Right atrium auricular region (tissue), 2 donors: ENCODE measurements at regions not wholly inside any gene's neighbourhood (a gene's known extent, or its start where the extent isn't known, plus 50 kb on each side); places are given as distances from the start of the nearest gene placed in this dataset.

Experiments
- DNase-seq: peaks from one replicate; pipeline ENCODE4 v3.0.0-alpha.2; 2019; ENCODE audit warnings: low spot score
- H3K27ac ChIP-seq, 2 donors: fragments of 200-600 bp; sonication (generic); 1 replicate in 1 of 2; 2 replicates in 1 of 2; pipeline ENCODE4 v1.5.1; 2016 to 2019
- H3K27me3 ChIP-seq, 2 donors: fragments of 200-600 bp; sonication (generic); one replicate each; pipeline versions ENCODE4 v1.5.1 to v1.6.0; 2017 to 2019
- H3K36me3 ChIP-seq: fragments of 200-600 bp; sonication (generic); one replicate; pipeline ENCODE4 v1.5.1; 2016
- H3K4me1 ChIP-seq, 2 donors: fragments of 200-600 bp; sonication (generic); one replicate each; pipeline versions ENCODE4 v1.5.1 to v1.6.0; 2017 to 2019
- H3K4me3 ChIP-seq, 2 donors: fragments of 200-600 bp; sonication (generic); 1 replicate in 1 of 2; 2 replicates in 1 of 2; pipeline ENCODE4 v1.5.1; 2017 to 2019; ENCODE audit warnings: mild to moderate bottlenecking in 1 of 2, moderate library complexity in 1 of 2
- H3K9me3 ChIP-seq, 2 donors: fragments of 200-600 bp; sonication (generic); one replicate each; pipeline ENCODE4 v1.5.1; 2019
- CTCF ChIP-seq, 2 donors: fragments of 200-600 bp; sonication (generic); IDR thresholded peaks; one replicate each; pipeline ENCODE4 v1.5.1; 2019; ENCODE audit warnings: antibody characterized with exemption in 2 of 2

- H3K4me1 ChIP-seq, result peaks cover 0 to 37% of the 10 kb centered on the region in 2 donors
- H3K27me3 ChIP-seq, result no peaks in the 10 kb centered on the region
- no peaks in the 10 kb centered on the region for H3K36me3 ChIP-seq
- H3K4me3 ChIP-seq, result no peak overlapping the region
- no peak for DNase-seq
- TF ChIP-seq CTCF (IDR thresholded peaks at IDR 0.05), result no peak
- H3K9me3 ChIP-seq, result no peaks in the 10 kb centered on the region
- peak overlapping the region in 1 of 2 donors; percentile 88 for H3K27ac ChIP-seq
Observed at GRCh38 chr2:226658555-226658954, 141.1 kb downstream of the IRS1 start.

GRCh38 chr2:226657340-226658053 lies 142.1 kb downstream of the IRS1 start:
- Histone ChIP-seq H3K9me3 (no peaks in the 10 kb centered on the region), H3K4me3 (no peak overlapping the region), H3K27me3 (no peaks in the 10 kb centered on the region), H3K27ac (no peak overlapping the region), H3K36me3 (no peaks in the 10 kb centered on the region), H3K4me1 (peaks cover 0 to 35% of the 10 kb centered on the region in 2 donors)
- no peak for TF ChIP-seq CTCF (IDR thresholded peaks at IDR 0.05)
- no peak for DNase-seq

GRCh38 chr2:226656367-226656766 lies 143.3 kb downstream of the IRS1 start:
- Histone ChIP-seq H3K27ac (no peak overlapping the region), H3K4me1 (peaks cover 0 to 29% of the 10 kb centered on the region in 2 donors), H3K9me3 (no peaks in the 10 kb centered on the region), H3K27me3 (no peaks in the 10 kb centered on the region), H3K36me3 (no peaks in the 10 kb centered on the region), H3K4me3 (no peak overlapping the region)
- no peak for TF ChIP-seq CTCF (IDR thresholded peaks at IDR 0.05)
- DNase-seq, result no peak

GRCh38 chr2:226655871-226656270 lies 143.7 kb downstream of the IRS1 start:
- H3K27ac ChIP-seq, result no peak overlapping the region
- no peak for TF ChIP-seq CTCF (IDR thresholded peaks at IDR 0.05)
- DNase-seq, result no peak
- no peaks in the 10 kb centered on the region for H3K9me3 ChIP-seq
- no peaks in the 10 kb centered on the region for H3K36me3 ChIP-seq
- no peak overlapping the region for H3K4me3 ChIP-seq
- no peaks in the 10 kb centered on the region for H3K27me3 ChIP-seq
- peaks cover 0 to 27% of the 10 kb centered on the region in 2 donors for H3K4me1 ChIP-seq

GRCh38 chr2:226652983-226653765 lies 146.4 kb downstream of the IRS1 start:
- Histone ChIP-seq H3K36me3 (no peaks in the 10 kb centered on the region), H3K9me3 (peaks cover 0 to 4% of the 10 kb centered on the region in 2 donors), H3K4me1 (peaks cover 0 to 24% of the 10 kb centered on the region in 2 donors), H3K27ac (peak overlapping the region in 1 of 2 donors; percentile 6), H3K27me3 (no peaks in the 10 kb centered on the region), H3K4me3 (no peak overlapping the region)
- TF ChIP-seq CTCF (IDR thresholded peaks at IDR 0.05), result no peak
- DNase-seq, result no peak
